H1 (cell line): ENCODE measurements at regions not wholly inside any gene's neighbourhood (a gene's known extent, or its start where the extent isn't known, plus 50 kb on each side); places are given as distances from the start of the nearest gene placed in this dataset.

Experiments used
- CTBP2 ChIP-seq: IDR thresholded peaks from 2 replicates; pipeline ENCODE4 v1.7.0; 2011; ENCODE audit warnings: borderline replicate concordance, mild to moderate bottlenecking, moderate library complexity, mixed read lengths, low read length; ENCODE audit not compliant: insufficient read depth, insufficient read length
- EGR1 ChIP-seq: IDR thresholded peaks from 2 replicates; pipeline ENCODE4 v1.6.1; 2011; ENCODE audit warnings: low read depth, low read length, borderline replicate concordance
- EP300 ChIP-seq, 2 experiments: IDR thresholded peaks; 1 replicate in 1 of 2; 2 replicates in 1 of 2; pipeline ENCODE4 v1.6.1; 2011 to 2012; ENCODE audit warnings: low read depth in 2 of 2, low read length in 2 of 2, mild to moderate bottlenecking in 2 of 2, borderline replicate concordance in 1 of 2, inconsistent platforms in 1 of 2, moderate library complexity in 1 of 2
- HDAC6 ChIP-seq: IDR thresholded peaks from one replicate; pipeline ENCODE4 v1.7.1; 2012; ENCODE audit warnings: low read depth, mild to moderate bottlenecking, inconsistent platforms, low read length, moderate library complexity
- KDM1A ChIP-seq: fragments of 200-600, 300-600 bp; sonication (generic); IDR thresholded peaks from 2 replicates; pipeline ENCODE4 v1.7.1; 2016; ENCODE audit warnings: mild to moderate bottlenecking, low read length, borderline replicate concordance
- PHF8 ChIP-seq: fragments of 200-600 bp; sonication (generic); conservative IDR thresholded peaks from 2 replicates; pipeline ENCODE4 v1.7.1; 2012; ENCODE audit warnings: low read depth, mild to moderate bottlenecking, inconsistent platforms, low read length, moderate library complexity
- SAP30 ChIP-seq: fragments of 300-600 bp; sonication (generic); IDR thresholded peaks from 2 replicates; pipeline ENCODE4 v1.7.1; 2012; ENCODE audit warnings: low read length, moderate library complexity, mild to moderate bottlenecking, inconsistent platforms; ENCODE audit not compliant: insufficient read depth, insufficient replicate concordance
- SIN3A ChIP-seq, 2 experiments: IDR thresholded peaks in 1 of 2; conservative IDR thresholded peaks in 1 of 2; 2 replicates each; pipeline ENCODE4 v1.6.1; 2011 to 2012; ENCODE audit warnings: low read length in 2 of 2, improper control_type of control experiment in 1 of 2, low read depth in 1 of 2, mild to moderate bottlenecking in 1 of 2
- TAF1 ChIP-seq: IDR thresholded peaks from 2 replicates; pipeline ENCODE4 v1.6.1; 2011; ENCODE audit warnings: mild to moderate bottlenecking, low read depth, low read length
- TBP ChIP-seq: IDR thresholded peaks from 2 replicates; pipeline ENCODE4 v1.6.1; 2011; ENCODE audit warnings: low read depth, low read length, improper control_type of control experiment
- YY1 ChIP-seq: IDR thresholded peaks from 2 replicates; pipeline ENCODE4 v1.6.1; 2011; ENCODE audit warnings: low read depth, mild to moderate bottlenecking, low read length
- TF ChIP-seq, protein P1 (sequence below): fragments of 300-600 bp; sonication (generic); IDR thresholded peaks from 2 replicates; pipeline ENCODE4 v1.7.1; 2012; ENCODE audit warnings: low read length, moderate library complexity, mild to moderate bottlenecking, inconsistent platforms; ENCODE audit not compliant: insufficient replicate concordance

DNA sequence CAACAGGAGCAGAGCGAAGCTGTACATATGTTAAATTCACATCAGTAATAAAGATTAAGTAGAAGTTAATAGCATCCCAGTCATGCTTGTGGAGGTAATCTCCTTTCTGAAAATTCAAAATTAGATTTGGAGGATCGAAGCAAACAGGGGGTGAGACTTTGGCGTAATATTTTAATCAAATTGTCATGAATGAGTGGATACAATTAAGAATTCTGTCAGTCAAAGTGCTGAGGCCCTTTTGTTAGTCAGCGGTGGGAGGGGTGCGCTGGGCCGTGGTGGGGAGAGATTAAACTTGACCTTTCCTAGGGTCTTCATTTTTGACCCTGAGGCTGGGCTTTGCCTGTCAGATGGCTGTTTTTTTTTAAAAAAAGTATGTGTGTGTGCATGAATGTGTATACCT is 226.7 kb downstream of the VRK1 start (continued):
- TF ChIP-seq, protein P1, sequence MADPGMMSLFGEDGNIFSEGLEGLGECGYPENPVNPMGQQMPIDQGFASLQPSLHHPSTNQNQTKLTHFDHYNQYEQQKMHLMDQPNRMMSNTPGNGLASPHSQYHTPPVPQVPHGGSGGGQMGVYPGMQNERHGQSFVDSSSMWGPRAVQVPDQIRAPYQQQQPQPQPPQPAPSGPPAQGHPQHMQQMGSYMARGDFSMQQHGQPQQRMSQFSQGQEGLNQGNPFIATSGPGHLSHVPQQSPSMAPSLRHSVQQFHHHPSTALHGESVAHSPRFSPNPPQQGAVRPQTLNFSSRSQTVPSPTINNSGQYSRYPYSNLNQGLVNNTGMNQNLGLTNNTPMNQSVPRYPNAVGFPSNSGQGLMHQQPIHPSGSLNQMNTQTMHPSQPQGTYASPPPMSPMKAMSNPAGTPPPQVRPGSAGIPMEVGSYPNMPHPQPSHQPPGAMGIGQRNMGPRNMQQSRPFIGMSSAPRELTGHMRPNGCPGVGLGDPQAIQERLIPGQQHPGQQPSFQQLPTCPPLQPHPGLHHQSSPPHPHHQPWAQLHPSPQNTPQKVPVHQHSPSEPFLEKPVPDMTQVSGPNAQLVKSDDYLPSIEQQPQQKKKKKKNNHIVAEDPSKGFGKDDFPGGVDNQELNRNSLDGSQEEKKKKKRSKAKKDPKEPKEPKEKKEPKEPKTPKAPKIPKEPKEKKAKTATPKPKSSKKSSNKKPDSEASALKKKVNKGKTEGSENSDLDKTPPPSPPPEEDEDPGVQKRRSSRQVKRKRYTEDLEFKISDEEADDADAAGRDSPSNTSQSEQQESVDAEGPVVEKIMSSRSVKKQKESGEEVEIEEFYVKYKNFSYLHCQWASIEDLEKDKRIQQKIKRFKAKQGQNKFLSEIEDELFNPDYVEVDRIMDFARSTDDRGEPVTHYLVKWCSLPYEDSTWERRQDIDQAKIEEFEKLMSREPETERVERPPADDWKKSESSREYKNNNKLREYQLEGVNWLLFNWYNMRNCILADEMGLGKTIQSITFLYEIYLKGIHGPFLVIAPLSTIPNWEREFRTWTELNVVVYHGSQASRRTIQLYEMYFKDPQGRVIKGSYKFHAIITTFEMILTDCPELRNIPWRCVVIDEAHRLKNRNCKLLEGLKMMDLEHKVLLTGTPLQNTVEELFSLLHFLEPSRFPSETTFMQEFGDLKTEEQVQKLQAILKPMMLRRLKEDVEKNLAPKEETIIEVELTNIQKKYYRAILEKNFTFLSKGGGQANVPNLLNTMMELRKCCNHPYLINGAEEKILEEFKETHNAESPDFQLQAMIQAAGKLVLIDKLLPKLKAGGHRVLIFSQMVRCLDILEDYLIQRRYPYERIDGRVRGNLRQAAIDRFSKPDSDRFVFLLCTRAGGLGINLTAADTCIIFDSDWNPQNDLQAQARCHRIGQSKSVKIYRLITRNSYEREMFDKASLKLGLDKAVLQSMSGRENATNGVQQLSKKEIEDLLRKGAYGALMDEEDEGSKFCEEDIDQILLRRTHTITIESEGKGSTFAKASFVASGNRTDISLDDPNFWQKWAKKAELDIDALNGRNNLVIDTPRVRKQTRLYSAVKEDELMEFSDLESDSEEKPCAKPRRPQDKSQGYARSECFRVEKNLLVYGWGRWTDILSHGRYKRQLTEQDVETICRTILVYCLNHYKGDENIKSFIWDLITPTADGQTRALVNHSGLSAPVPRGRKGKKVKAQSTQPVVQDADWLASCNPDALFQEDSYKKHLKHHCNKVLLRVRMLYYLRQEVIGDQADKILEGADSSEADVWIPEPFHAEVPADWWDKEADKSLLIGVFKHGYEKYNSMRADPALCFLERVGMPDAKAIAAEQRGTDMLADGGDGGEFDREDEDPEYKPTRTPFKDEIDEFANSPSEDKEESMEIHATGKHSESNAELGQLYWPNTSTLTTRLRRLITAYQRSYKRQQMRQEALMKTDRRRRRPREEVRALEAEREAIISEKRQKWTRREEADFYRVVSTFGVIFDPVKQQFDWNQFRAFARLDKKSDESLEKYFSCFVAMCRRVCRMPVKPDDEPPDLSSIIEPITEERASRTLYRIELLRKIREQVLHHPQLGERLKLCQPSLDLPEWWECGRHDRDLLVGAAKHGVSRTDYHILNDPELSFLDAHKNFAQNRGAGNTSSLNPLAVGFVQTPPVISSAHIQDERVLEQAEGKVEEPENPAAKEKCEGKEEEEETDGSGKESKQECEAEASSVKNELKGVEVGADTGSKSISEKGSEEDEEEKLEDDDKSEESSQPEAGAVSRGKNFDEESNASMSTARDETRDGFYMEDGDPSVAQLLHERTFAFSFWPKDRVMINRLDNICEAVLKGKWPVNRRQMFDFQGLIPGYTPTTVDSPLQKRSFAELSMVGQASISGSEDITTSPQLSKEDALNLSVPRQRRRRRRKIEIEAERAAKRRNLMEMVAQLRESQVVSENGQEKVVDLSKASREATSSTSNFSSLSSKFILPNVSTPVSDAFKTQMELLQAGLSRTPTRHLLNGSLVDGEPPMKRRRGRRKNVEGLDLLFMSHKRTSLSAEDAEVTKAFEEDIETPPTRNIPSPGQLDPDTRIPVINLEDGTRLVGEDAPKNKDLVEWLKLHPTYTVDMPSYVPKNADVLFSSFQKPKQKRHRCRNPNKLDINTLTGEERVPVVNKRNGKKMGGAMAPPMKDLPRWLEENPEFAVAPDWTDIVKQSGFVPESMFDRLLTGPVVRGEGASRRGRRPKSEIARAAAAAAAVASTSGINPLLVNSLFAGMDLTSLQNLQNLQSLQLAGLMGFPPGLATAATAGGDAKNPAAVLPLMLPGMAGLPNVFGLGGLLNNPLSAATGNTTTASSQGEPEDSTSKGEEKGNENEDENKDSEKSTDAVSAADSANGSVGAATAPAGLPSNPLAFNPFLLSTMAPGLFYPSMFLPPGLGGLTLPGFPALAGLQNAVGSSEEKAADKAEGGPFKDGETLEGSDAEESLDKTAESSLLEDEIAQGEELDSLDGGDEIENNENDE: no peak
- TF ChIP-seq CTBP2 (no peak), EP300 (IDR thresholded peaks at IDR 0.05; ENCODE audit: borderline replicate concordance in 1 of 2, low read depth in 2 of 2, low read length in 2 of 2) (no peak), EGR1 (no peak), SAP30 (no peak), YY1 (no peak), SIN3A (conservative IDR thresholded peaks at IDR 0.05 in 1 of 2, IDR thresholded peaks at IDR 0.05 in 1 of 2; ENCODE audit: low read depth in 1 of 2, low read length in 2 of 2) (no peak), PHF8 (no peak), TAF1 (no peak), TBP (no peak), HDAC6 (no peak), KDM1A (no peak)
